ENCODE measurements at regions not wholly inside any gene's neighbourhood (a gene's known extent, or its start where the extent isn't known, plus 50 kb on each side); places are given as distances from the start of the nearest gene placed in this dataset.

- TF ChIP-seq POLR2AphosphoS5 (IDR thresholded peaks at IDR 0.05) (no peak), POLR2A (IDR thresholded peaks at IDR 0.05) (no peak), CTCF (IDR thresholded peaks at IDR 0.05) (no peak)
- H3K9me3 ChIP-seq = no peaks in the 10 kb centered on the region
- H3K27ac ChIP-seq = no peak overlapping the region
- H3K4me1 ChIP-seq = no peaks in the 10 kb centered on the region
- no peaks in the 10 kb centered on the region for H3K27me3 ChIP-seq
- intact Hi-C loops (cut with DNase I; ENCODE audit: low total_unique reads) = no loop called here
- no peak overlapping the region for H3K4me3 ChIP-seq
- no peaks in the 10 kb centered on the region for H3K36me3 ChIP-seq
- DNase-seq (ENCODE audit: low spot score in 2 of 2) = no peak
These were observed 633.4 kb downstream of the PSAT1 start for GRCh38 chr9:78930281-78930680.

GRCh38 chr9:78932849-78933627 lies 636.1 kb downstream of the PSAT1 start:
- TF ChIP-seq POLR2A (IDR thresholded peaks at IDR 0.05) (no peak), CTCF (IDR thresholded peaks at IDR 0.05) (no peak), POLR2AphosphoS5 (IDR thresholded peaks at IDR 0.05) (no peak)
- Histone ChIP-seq H3K27ac (no peak overlapping the region), H3K27me3 (no peaks in the 10 kb centered on the region), H3K4me1 (no peaks in the 10 kb centered on the region), H3K4me3 (no peak overlapping the region), H3K36me3 (no peaks in the 10 kb centered on the region), H3K9me3 (no peaks in the 10 kb centered on the region)
- intact Hi-C loops (cut with DNase I; ENCODE audit: low total_unique reads) = no loop called here
- no peak for DNase-seq (ENCODE audit: low spot score in 2 of 2)

- Histone ChIP-seq H3K4me3 (no peak overlapping the region), H3K4me1 (no peaks in the 10 kb centered on the region), H3K9me3 (no peaks in the 10 kb centered on the region), H3K27me3 (no peaks in the 10 kb centered on the region), H3K36me3 (no peaks in the 10 kb centered on the region), H3K27ac (no peak overlapping the region)
- no peak for DNase-seq (ENCODE audit: low spot score in 2 of 2)
- intact Hi-C loops (cut with DNase I; ENCODE audit: low total_unique reads) = no loop called here
- TF ChIP-seq POLR2A (IDR thresholded peaks at IDR 0.05) (no peak), POLR2AphosphoS5 (IDR thresholded peaks at IDR 0.05) (no peak), CTCF (IDR thresholded peaks at IDR 0.05) (no peak)
These were observed 636.9 kb upstream of the TLE4 start for GRCh38 chr9:78934880-78935279.

DNA sequence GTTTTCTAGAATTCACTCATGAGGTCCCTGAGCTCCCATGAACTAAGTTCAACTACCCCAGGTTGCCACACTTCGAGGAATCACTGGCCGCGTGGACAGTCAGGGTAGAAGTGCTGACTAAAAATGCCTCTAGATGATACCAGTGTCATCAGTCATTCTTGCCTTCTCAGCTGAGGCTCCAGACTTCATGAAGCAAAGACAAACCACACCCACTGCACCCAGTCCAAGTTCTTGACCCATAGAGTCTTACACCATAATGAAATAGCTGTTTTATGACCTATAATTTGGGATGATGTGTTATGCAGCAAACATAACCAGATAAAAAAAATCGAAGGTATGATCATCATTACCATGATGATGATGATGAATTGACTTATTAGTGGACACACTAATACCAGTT lies 632.9 kb upstream of the TLE4 start:
- Histone ChIP-seq H3K9me3 (no peaks in the 10 kb centered on the region), H3K36me3 (no peaks in the 10 kb centered on the region), H3K27me3 (no peaks in the 10 kb centered on the region), H3K27ac (no peak overlapping the region), H3K4me3 (no peak overlapping the region), H3K4me1 (no peaks in the 10 kb centered on the region)
- no peak for DNase-seq (ENCODE audit: low spot score in 2 of 2)
- intact Hi-C loops (cut with DNase I; ENCODE audit: low total_unique reads) = loop anchor here (1.0 kb wide), 1 partner anchor 10 kb away; no protein-coding TSS in a partner anchor
- TF ChIP-seq POLR2A (IDR thresholded peaks at IDR 0.05) (no peak), CTCF (IDR thresholded peaks at IDR 0.05) (no peak), POLR2AphosphoS5 (IDR thresholded peaks at IDR 0.05) (no peak)

GRCh38 chr9:78939311-78940065 lies 632.3 kb upstream of the TLE4 start:
- Histone ChIP-seq H3K36me3 (no peaks in the 10 kb centered on the region), H3K4me3 (no peak overlapping the region), H3K27me3 (no peaks in the 10 kb centered on the region), H3K27ac (no peak overlapping the region), H3K9me3 (no peaks in the 10 kb centered on the region), H3K4me1 (no peaks in the 10 kb centered on the region)
- TF ChIP-seq POLR2AphosphoS5 (IDR thresholded peaks at IDR 0.05) (no peak), CTCF (IDR thresholded peaks at IDR 0.05) (no peak), POLR2A (IDR thresholded peaks at IDR 0.05) (no peak)
- intact Hi-C loops (cut with DNase I; ENCODE audit: low total_unique reads) = loop anchor here (1.0 kb wide), 1 partner anchor 10 kb away; no protein-coding TSS in a partner anchor
- DNase-seq (ENCODE audit: low spot score in 2 of 2) = no peak

Measured in breast epithelium (tissue), 4 donors.